Nucleus accumbens (tissue), 56 donors: ENCODE measurements at regions not wholly inside any gene's neighbourhood (a gene's known extent, or its start where the extent isn't known, plus 50 kb on each side); places are given as distances from the start of the nearest gene placed in this dataset.

ENCODE experiments used
- DNase-seq, 56 donors: peaks; one replicate each; lab custom pipeline; 2025; lab: John Stamatoyannopoulos, UW

- DNase-seq: no peak
Measured at GRCh38 chr5:34574936-34575467, 81.1 kb upstream of the RAI14 start.

- no peak for DNase-seq
Measured at GRCh38 chr5:34576891-34577666, 79.0 kb upstream of the RAI14 start.

GRCh38 chr5:34578962-34579361 is 77.2 kb upstream of the RAI14 start:
- no peak for DNase-seq

GRCh38 chr5:34580983-34581382 is 75.1 kb upstream of the RAI14 start:
- DNase-seq: no peak

- DNase-seq: no peak
Measured at GRCh38 chr5:34582371-34582770, 73.8 kb upstream of the RAI14 start.

GRCh38 chr5:34583167-34583566 is 73.0 kb upstream of the RAI14 start:
- no peak for DNase-seq

GRCh38 chr5:34584165-34584564 is 72.0 kb upstream of the RAI14 start:
- no peak for DNase-seq

- DNase-seq: no peak
Measured at GRCh38 chr5:34585601-34586104, 70.5 kb upstream of the RAI14 start.

- no peak for DNase-seq
Measured at GRCh38 chr5:34586117-34586885, 69.8 kb upstream of the RAI14 start.

- no peak for DNase-seq
Measured at GRCh38 chr5:34587355-34588241, 68.5 kb upstream of the RAI14 start.

GRCh38 chr5:34589832-34590231 is 66.3 kb upstream of the RAI14 start:
- no peak for DNase-seq

GRCh38 chr5:34591723-34592122 is 64.4 kb upstream of the RAI14 start:
- no peak for DNase-seq

GRCh38 chr5:34597034-34598027 is 58.8 kb upstream of the RAI14 start:
- DNase-seq: no peak

- DNase-seq: peak in 3 of 56 donors; percentile 1 to 17 (median 15)
Measured at GRCh38 chr5:34598177-34598794, 57.8 kb upstream of the RAI14 start.

- DNase-seq: no peak
Measured at GRCh38 chr5:34599471-34600117, 56.5 kb upstream of the RAI14 start.

- no peak for DNase-seq
Measured at GRCh38 chr5:34600118-34600493, 56.0 kb upstream of the RAI14 start.

GRCh38 chr5:34603378-34603777 is 52.8 kb upstream of the RAI14 start:
- no peak for DNase-seq

- DNase-seq: no peak
Measured at GRCh38 chr5:34604119-34604675, 51.9 kb upstream of the RAI14 start.
